Epithelial cell of proximal tubule (primary cell): ENCODE measurements at regions not wholly inside any gene's neighbourhood (a gene's known extent, or its start where the extent isn't known, plus 50 kb on each side); places are given as distances from the start of the nearest gene placed in this dataset.

ENCODE experiments used
- DNase-seq: peaks from one replicate; pipeline ENCODE4 v3.0.0-alpha.2; 2011; ENCODE audit warnings: low read depth
- H3K4me3 ChIP-seq: 2 replicates; pipeline ENCODE4 v1.5.1; 2011; ENCODE audit warnings: low read depth, mild to moderate bottlenecking, low read length
- TF ChIP-seq, protein P1 (sequence below): conservative IDR thresholded peaks from 2 replicates; pipeline ENCODE4 v1.5.1; 2012; ENCODE audit warnings: low read depth, mild to moderate bottlenecking, low read length

DNA sequence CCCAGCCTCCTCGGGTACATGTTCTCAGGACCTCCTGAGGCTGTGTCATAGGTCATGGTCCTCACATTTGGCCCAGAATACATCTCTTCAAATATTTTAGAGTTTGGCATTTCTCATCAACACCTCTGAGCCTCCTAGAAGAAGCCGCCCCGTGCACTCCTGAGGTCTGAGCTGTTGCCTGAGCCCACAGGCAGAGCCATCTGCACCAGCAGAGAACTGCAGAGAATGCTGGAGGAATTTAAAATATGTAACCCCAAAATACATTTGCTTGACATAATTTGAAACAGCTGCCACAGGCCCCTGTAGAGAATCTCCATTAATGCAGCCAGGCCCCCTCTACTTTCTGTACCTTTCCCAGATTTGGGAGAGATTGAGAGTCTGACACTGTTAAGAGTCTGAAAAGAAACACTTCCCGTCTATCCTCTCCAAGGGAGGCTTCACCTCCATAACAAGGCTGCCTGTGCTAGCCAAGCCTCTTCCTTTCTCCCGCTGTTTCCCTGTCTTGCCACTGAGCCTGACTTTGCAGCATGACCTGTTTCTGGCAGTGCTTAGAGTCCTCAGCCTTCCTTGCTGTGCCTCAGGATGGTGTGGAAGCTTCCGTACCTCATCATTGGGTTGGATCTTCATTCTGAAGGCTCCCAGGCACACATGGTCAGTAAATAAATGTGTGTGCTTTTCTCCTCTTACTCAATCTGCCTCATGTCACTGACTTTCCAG is 95.4 kb upstream of the SFSWAP start:
- DNase-seq, result no peak

DNA sequence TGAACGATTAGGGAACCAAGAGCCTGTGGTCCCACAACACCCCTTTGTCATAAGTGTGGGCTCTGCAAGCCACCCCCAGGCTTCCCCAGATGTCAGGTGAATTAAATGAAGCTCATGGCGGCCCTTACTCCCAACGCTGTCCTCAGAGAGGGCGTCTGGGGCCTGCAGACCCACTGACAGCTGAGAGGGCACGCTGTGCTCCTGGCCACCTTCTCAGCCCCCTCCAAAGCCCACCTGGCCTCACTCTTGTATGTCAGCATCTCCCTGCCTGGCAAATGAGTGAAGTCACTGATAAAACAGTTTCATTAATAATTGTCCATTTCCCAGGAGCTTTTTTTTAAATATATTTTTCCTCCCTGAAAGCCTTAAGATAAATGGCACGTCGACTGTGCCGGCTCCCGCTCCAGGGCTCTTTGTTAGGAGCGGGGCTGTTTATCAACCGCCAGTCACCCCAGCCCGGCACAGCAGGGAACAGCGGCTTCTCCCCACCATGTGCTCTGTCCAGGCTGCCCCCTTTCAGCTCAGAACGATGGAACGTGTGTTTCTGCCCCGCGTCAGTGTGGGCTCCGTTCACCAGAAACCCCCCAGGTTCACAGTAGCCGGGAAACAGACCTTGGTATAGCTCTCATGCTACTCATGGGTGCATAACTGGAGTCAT is 94.7 kb upstream of the SFSWAP start:
- TF ChIP-seq, protein P1, sequence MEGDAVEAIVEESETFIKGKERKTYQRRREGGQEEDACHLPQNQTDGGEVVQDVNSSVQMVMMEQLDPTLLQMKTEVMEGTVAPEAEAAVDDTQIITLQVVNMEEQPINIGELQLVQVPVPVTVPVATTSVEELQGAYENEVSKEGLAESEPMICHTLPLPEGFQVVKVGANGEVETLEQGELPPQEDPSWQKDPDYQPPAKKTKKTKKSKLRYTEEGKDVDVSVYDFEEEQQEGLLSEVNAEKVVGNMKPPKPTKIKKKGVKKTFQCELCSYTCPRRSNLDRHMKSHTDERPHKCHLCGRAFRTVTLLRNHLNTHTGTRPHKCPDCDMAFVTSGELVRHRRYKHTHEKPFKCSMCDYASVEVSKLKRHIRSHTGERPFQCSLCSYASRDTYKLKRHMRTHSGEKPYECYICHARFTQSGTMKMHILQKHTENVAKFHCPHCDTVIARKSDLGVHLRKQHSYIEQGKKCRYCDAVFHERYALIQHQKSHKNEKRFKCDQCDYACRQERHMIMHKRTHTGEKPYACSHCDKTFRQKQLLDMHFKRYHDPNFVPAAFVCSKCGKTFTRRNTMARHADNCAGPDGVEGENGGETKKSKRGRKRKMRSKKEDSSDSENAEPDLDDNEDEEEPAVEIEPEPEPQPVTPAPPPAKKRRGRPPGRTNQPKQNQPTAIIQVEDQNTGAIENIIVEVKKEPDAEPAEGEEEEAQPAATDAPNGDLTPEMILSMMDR, result no peak
- no peak overlapping the region for H3K4me3 ChIP-seq
- no peak for DNase-seq

More for the DNA sequence above, 95.4 kb upstream of the SFSWAP start:
- H3K4me3 ChIP-seq, result no peak overlapping the region
- TF ChIP-seq, protein P1, result no peak

DNA sequence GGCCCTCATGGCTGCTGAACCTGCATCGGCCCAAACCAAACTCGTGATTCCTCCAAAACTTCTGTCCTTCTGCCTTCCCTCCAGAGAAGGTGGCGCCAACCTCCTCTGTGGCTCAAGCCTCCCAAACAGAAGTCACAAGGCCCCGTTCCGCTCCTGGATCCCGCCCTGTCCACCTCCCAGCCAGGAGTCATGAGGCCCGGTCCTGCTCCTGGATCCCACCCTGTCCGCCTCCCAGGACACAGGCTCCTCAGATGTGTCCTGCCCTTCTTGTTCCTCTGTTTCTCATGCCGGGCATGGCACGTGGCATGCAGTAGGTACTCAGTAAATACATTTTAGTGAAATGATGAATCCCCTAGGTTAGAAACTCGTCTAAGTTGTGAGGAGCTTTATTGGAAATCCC is 94.2 kb upstream of the SFSWAP start:
- no peak overlapping the region for H3K4me3 ChIP-seq
- DNase-seq, result no peak
- TF ChIP-seq, protein P1, result no peak

DNA sequence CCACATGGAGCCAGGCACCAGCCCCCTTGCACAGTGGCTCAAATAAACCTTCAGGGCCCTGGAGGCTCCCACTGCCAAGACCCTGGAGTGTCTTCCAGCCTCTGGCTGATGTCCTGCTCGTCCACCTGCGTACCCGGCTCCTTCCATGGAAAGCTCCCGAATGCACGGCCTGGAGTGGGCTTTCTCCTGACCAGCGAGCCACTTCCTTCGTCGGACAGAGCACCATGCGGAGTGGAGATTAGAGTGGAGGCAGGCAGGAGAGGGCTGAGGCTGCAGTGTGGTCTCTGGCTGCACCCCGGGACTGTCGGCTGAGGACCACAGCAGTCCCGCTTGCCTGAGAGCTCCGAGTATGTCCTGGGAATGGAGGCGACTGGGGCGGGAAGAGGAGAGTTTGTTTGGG is 93.7 kb upstream of the SFSWAP start:
- TF ChIP-seq, protein P1, result no peak
- DNase-seq, result no peak
- H3K4me3 ChIP-seq, result no peak overlapping the region

DNA sequence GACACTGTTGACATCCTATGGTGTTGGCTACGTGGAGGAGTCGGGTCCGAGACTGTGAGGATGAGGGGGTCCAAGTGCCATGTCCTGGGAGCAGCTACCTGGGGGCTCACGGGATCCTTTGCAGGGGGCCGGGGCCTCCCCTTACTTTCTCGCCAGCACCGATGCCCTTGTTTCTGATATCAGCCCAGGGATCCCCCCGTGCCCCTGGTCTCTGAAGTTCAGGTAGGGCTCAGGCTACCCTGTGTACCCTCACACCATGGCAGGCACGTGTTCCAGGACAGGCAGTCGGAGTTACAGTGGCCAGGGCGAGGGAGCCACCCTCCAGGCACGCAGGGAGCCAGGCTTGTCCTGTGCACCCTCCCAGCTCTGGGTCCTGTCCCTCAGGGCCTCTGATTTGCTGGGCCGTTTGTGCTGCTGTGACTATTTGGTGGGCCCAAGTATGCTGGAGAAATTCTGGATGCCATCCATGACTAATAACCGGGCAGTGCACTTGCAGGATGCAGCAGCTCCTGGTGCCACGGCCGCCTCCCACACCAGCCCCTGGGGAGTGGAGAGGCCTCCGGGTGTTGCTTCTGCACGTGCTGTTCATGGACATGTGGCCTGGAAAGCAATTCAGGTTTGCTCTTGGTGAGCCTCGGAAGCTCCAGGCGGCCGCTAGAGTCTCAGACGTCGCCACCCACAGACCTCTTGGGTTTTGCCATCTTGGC is 93.1 kb upstream of the SFSWAP start:
- TF ChIP-seq, protein P1, result no peak
- no peak for DNase-seq

DNA sequence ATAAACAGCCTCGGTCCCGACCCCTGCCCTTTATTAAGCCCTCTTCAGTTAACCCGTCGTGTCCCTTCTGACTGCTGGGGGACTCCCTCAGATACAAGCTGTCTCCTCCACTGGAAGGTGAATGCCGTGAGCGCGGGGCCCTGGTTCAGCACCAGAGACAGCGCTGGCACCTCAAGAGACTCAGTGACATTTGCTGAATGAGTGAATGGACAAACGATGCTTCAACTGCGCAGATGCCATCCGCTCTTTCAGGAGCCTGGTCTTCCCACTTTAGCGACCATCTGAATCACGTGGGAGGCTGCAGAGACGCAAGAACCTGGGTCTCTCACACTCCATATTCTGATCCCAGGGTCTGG is 92.6 kb upstream of the SFSWAP start:
- H3K4me3 ChIP-seq, result no peak overlapping the region
- TF ChIP-seq, protein P1, result no peak
- DNase-seq, result no peak

More for the DNA sequence above, 93.1 kb upstream of the SFSWAP start:
- no peak overlapping the region for H3K4me3 ChIP-seq

DNA sequence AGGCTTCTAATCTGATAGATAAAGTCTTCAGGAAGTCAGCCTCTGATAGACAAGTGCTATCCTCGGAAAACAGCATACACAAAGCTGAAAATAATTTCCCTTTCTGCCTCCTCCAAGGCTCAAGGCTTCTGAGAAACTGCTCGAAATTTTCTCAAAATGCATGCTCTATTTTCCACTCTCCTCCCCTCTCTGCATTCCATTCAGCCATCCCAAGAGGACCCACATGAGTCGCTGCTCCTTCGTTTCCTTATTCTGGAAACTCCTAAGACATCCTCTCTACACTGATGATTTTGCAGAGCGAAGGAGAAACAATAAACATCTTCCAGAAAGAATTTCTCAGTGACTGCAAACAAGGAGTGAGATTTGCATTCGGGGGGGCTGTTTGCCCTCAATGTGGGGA is 92.2 kb upstream of the SFSWAP start:
- DNase-seq, result no peak
- H3K4me3 ChIP-seq, result no peak overlapping the region
- TF ChIP-seq, protein P1, result no peak
